NCI-H460 (cell line): ENCODE measurements at regions not wholly inside any gene's neighbourhood (a gene's known extent, or its start where the extent isn't known, plus 50 kb on each side); places are given as distances from the start of the nearest gene placed in this dataset.
A peak's percentile ranks its signal among the peaks of the same experiment; 100 is the strongest.

Experiments
- DNase-seq: peaks from one replicate; pipeline ENCODE4 v3.0.0-alpha.2; 2016; ENCODE audit warnings: low read depth; ENCODE audit errors: extremely low read depth

- peak; percentile 1 for DNase-seq
These were observed 1392.0 kb upstream of the PRMT6 start for GRCh38 chr1:105664495-105664894.

GRCh38 chr1:105678334-105678733 is 1378.1 kb upstream of the PRMT6 start:
- DNase-seq: no peak

GRCh38 chr1:105684714-105685113 is 1371.8 kb upstream of the PRMT6 start:
- no peak for DNase-seq

GRCh38 chr1:105686026-105686425 is 1370.4 kb upstream of the PRMT6 start:
- no peak for DNase-seq

- no peak for DNase-seq
These were observed 1369.4 kb upstream of the PRMT6 start for GRCh38 chr1:105686874-105687690.

- DNase-seq: no peak
These were observed 1355.8 kb upstream of the PRMT6 start for GRCh38 chr1:105700723-105701122.

- no peak for DNase-seq
These were observed 1332.2 kb upstream of the PRMT6 start for GRCh38 chr1:105724286-105724685.

GRCh38 chr1:105730701-105731100 is 1325.8 kb upstream of the PRMT6 start:
- no peak for DNase-seq

- DNase-seq: no peak
These were observed 1320.1 kb upstream of the PRMT6 start for GRCh38 chr1:105736349-105736748.

- no peak for DNase-seq
These were observed 1276.7 kb upstream of the PRMT6 start for GRCh38 chr1:105779727-105780126.

GRCh38 chr1:105785021-105785420 is 1271.5 kb upstream of the PRMT6 start:
- DNase-seq: peak; percentile 14

GRCh38 chr1:105793536-105794146 is 1262.8 kb upstream of the PRMT6 start:
- peak; percentile 41 for DNase-seq

- no peak for DNase-seq
These were observed 1260.7 kb upstream of the PRMT6 start for GRCh38 chr1:105795741-105796140.

GRCh38 chr1:105830571-105831146 is 1225.8 kb upstream of the PRMT6 start:
- no peak for DNase-seq

GRCh38 chr1:105838071-105838470 is 1218.4 kb upstream of the PRMT6 start:
- no peak for DNase-seq

- no peak for DNase-seq
These were observed 1190.9 kb upstream of the PRMT6 start for GRCh38 chr1:105865546-105865945.

- DNase-seq: no peak
These were observed 1183.7 kb upstream of the PRMT6 start for GRCh38 chr1:105872817-105873216.

- no peak for DNase-seq
These were observed 1181.9 kb upstream of the PRMT6 start for GRCh38 chr1:105874621-105875020.

- no peak for DNase-seq
These were observed 1170.2 kb upstream of the PRMT6 start for GRCh38 chr1:105886309-105886708.

- DNase-seq: no peak
These were observed 1165.2 kb upstream of the PRMT6 start for GRCh38 chr1:105891308-105891707.

- DNase-seq: no peak
These were observed 1162.5 kb upstream of the PRMT6 start for GRCh38 chr1:105894006-105894405.

GRCh38 chr1:105909811-105910210 is 1146.7 kb upstream of the PRMT6 start:
- no peak for DNase-seq
